Panc1 (cell line): ENCODE measurements at regions not wholly inside any gene's neighbourhood (a gene's known extent, or its start where the extent isn't known, plus 50 kb on each side); places are given as distances from the start of the nearest gene placed in this dataset.

Experiments
- ATAC-seq: fragments of 200-7000 bp; cut with Tn5 transposase; 2 replicates; pipeline ENCODE4 v1.9.1; 2020; ENCODE audit warnings: mild to moderate bottlenecking, moderate library complexity
- BruUV-seq: library from RNA; stranded (reverse); fragments of 400-500 nt; replicated peaks from 2 replicates; lab custom pipeline; 2021; lab: Mats Ljungman, UMichigan
- CTCF ChIA-PET: fragments of 300-600 bp; sonication (Branson Sonifier 250); formaldehyde crosslinking; loops from one replicate; lab custom pipeline; 2022; ENCODE audit warnings: antibody characterized with exemption; lab: Charles Lee
- POLR2A ChIA-PET: fragments of 300-600 bp; sonication (Branson Sonifier 250); formaldehyde crosslinking; loops from one replicate; lab custom pipeline; 2022; ENCODE audit warnings: antibody characterized with exemption; lab: Charles Lee
- DNase-seq: peaks from one replicate; pipeline ENCODE4 v3.0.0-alpha.2; 2010; ENCODE audit warnings: low read depth, low spot score
- H3K27ac ChIP-seq: 2 replicates; pipeline ENCODE4 v1.5.1; 2011; ENCODE audit warnings: mild to moderate bottlenecking, low read length, inconsistent platforms
- H3K27me3 ChIP-seq: fragments of 200-500 bp; sonication (Bioruptor generic); 2 replicates; pipeline ENCODE4 v1.6.0; 2014; ENCODE audit warnings: low read length, inconsistent platforms; ENCODE audit not compliant: control insufficient read depth, insufficient read depth
- H3K36me3 ChIP-seq: fragments of 200-500 bp; sonication (Bioruptor generic); 2 replicates; pipeline ENCODE4 v1.5.1; 2014; ENCODE audit warnings: inconsistent platforms, mild to moderate bottlenecking, low read length, moderate library complexity; ENCODE audit not compliant: control insufficient read depth, insufficient read depth
- H3K4me1 ChIP-seq: 2 replicates; pipeline ENCODE4 v1.5.1; 2011; ENCODE audit warnings: inconsistent platforms, mild to moderate bottlenecking, low read length, moderate library complexity; ENCODE audit not compliant: control insufficient read depth, insufficient read depth
- H3K4me3 ChIP-seq, 2 experiments: 2 replicates each; pipeline ENCODE4 v1.5.1; 2011 to 2012; ENCODE audit warnings: low read depth in 2 of 2, low read length in 2 of 2, mild to moderate bottlenecking in 2 of 2, inconsistent platforms in 1 of 2, moderate library complexity in 1 of 2
- H3K9me3 ChIP-seq: fragments of 200-500 bp; sonication (Bioruptor generic); 2 replicates; pipeline ENCODE4 v1.5.1; 2014; ENCODE audit warnings: low read depth, mild to moderate bottlenecking, inconsistent platforms, low read length, moderate library complexity; ENCODE audit not compliant: control insufficient read depth, insufficient read depth
- CTCF ChIP-seq: fragments of 450-650 bp; IDR thresholded peaks from 2 replicates; pipeline ENCODE4 v1.5.1; 2017; ENCODE audit warnings: mild to moderate bottlenecking
- POLR2AphosphoS5 ChIP-seq: IDR thresholded peaks from 2 replicates; pipeline ENCODE4 v1.6.1; 2012; ENCODE audit warnings: mild to moderate bottlenecking, low read depth, low read length, moderate library complexity
- SIN3A ChIP-seq: IDR thresholded peaks from 2 replicates; pipeline ENCODE4 v1.6.1; 2012; ENCODE audit warnings: low read depth, mild to moderate bottlenecking, low read length, moderate library complexity, borderline replicate concordance; ENCODE audit not compliant: insufficient read depth
- TCF7L2 ChIP-seq: IDR thresholded peaks from 2 replicates; pipeline ENCODE4 v1.6.1; 2011; ENCODE audit warnings: mild to moderate bottlenecking, low read depth, low read length, inconsistent platforms
- in situ Hi-C: cut with HindIII; loops from 2 replicates; pipeline ENCODE4 v1.10.0; 2016; ENCODE audit warnings: low sequenced_read_pairs, low pct_unique_long_range_greater_than_20kb
- intact Hi-C: fragments of 100-400 bp; cut with micrococcal nuclease; formaldehyde crosslinking; loops from one replicate; pipeline ENCODE4 v1.10.0; 2022; ENCODE audit not compliant: unreplicated experiment
- TF ChIP-seq, protein P1 (sequence below), 2 experiments: IDR thresholded peaks; 2 replicates each; pipeline ENCODE4 v1.6.1; 2011 to 2012; ENCODE audit warnings: low read depth in 2 of 2, control low read depth in 1 of 2, low read length in 1 of 2, mild to moderate bottlenecking in 1 of 2, moderate library complexity in 1 of 2; ENCODE audit not compliant: insufficient read depth in 1 of 2

DNA sequence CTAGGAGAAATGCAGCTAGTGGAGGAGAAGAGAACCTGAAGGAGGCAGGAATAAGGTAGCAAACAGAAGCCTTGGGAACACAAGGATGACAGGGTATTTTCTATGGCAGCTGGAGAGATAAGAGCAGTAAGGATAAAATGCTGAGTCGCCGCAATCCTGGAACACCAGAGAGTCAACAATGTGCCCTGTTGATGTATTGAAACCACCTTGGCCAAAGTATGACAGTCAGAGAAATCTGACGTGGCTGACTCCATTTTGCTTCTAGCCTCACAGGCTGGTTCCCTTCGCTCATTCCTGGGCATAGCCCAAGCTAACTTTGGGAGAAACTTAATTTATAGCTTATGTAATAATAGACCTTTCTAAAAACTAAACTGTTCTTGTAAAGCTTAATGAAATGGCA is 56.6 kb upstream of the C4orf54 start:
- in situ Hi-C loops (no loop called here), intact Hi-C loops (no loop called here)
- H3K9me3 ChIP-seq: no peaks in the 10 kb centered on the region
- H3K4me1 ChIP-seq: no peaks in the 10 kb centered on the region
- POLR2A ChIA-PET: no interaction called here
- CTCF ChIA-PET: no interaction called here
- DNase-seq: no peak
- no peak overlapping the region for H3K4me3 ChIP-seq
- no peak for TF ChIP-seq TCF7L2
- no peak for TF ChIP-seq CTCF
- no peak for TF ChIP-seq SIN3A
- no peak for TF ChIP-seq POLR2AphosphoS5
- TF ChIP-seq, protein P1, sequence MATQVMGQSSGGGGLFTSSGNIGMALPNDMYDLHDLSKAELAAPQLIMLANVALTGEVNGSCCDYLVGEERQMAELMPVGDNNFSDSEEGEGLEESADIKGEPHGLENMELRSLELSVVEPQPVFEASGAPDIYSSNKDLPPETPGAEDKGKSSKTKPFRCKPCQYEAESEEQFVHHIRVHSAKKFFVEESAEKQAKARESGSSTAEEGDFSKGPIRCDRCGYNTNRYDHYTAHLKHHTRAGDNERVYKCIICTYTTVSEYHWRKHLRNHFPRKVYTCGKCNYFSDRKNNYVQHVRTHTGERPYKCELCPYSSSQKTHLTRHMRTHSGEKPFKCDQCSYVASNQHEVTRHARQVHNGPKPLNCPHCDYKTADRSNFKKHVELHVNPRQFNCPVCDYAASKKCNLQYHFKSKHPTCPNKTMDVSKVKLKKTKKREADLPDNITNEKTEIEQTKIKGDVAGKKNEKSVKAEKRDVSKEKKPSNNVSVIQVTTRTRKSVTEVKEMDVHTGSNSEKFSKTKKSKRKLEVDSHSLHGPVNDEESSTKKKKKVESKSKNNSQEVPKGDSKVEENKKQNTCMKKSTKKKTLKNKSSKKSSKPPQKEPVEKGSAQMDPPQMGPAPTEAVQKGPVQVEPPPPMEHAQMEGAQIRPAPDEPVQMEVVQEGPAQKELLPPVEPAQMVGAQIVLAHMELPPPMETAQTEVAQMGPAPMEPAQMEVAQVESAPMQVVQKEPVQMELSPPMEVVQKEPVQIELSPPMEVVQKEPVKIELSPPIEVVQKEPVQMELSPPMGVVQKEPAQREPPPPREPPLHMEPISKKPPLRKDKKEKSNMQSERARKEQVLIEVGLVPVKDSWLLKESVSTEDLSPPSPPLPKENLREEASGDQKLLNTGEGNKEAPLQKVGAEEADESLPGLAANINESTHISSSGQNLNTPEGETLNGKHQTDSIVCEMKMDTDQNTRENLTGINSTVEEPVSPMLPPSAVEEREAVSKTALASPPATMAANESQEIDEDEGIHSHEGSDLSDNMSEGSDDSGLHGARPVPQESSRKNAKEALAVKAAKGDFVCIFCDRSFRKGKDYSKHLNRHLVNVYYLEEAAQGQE (IDR thresholded peaks at IDR 0.05; ENCODE audit: insufficient read depth in 1 of 2, low read depth in 2 of 2, low read length in 1 of 2): no peak
- no peaks in the 10 kb centered on the region for H3K36me3 ChIP-seq
- ATAC-seq: no peak
- H3K27ac ChIP-seq: no peak overlapping the region
- no peaks in the 10 kb centered on the region; the same call in 1 of the 2 replicates for H3K27me3 ChIP-seq
- no TSS peak for BruUV-seq

- Histone ChIP-seq H3K27me3 (no peaks in the 10 kb centered on the region; the same call in 1 of the 2 replicates), H3K9me3 (no peaks in the 10 kb centered on the region), H3K4me3 (no peak overlapping the region), H3K27ac (no peak overlapping the region), H3K4me1 (no peaks in the 10 kb centered on the region), H3K36me3 (no peaks in the 10 kb centered on the region)
- intact Hi-C loops (no loop called here), in situ Hi-C loops (no loop called here)
- ATAC-seq (no peak), DNase-seq (no peak)
- TF ChIP-seq CTCF (no peak), SIN3A (no peak), POLR2AphosphoS5 (no peak), TCF7L2 (no peak)
- TF ChIP-seq, protein P1 (IDR thresholded peaks at IDR 0.05; ENCODE audit: insufficient read depth in 1 of 2, low read depth in 2 of 2, low read length in 1 of 2): no peak
- ChIA-PET CTCF (no interaction called here), POLR2A (no interaction called here)
- no TSS peak for BruUV-seq
Measured at GRCh38 chr4:99712530-99712929, 54.9 kb upstream of the C4orf54 start.
